ENCODE measurements at regions not wholly inside any gene's neighbourhood (a gene's known extent, or its start where the extent isn't known, plus 50 kb on each side); places are given as distances from the start of the nearest gene placed in this dataset.

DNA sequence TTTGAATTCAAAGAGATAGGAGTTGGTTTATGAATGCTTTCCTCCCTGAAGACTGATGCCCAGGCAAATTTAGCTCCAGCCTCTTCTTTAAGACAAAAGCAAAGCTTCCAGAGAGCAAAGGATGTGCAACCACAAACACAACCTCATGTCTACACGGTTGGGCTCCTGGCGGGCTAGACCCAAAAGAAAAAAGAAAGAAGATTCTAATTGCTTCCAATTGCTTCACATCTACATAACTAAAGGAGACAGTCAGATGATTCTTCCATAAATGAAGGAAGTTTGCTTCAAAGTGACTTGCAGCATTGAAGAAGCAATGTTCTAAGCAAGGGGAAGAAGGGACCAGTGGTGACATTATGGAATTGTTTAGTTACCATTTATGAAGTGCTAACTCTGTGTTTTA lies 1603.0 kb upstream of the TENM3 start (continued):
- TF ChIP-seq, protein P1, sequence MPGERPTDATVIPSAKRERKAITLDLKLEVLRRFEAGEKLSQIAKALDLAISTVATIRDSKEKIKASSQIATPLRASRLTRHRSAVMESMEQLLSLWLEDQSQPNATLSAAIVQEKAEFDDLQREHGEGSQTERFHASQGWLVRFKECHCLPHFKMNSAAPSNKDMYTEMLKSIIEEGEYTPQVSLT (CRISPR knock-in tag; IDR thresholded peaks at IDR 0.05; ENCODE audit: borderline replicate concordance, low read depth) = no peak
- TF ChIP-seq KMT2A (CRISPR knock-in tag; IDR thresholded peaks at IDR 0.05) = no peak
- TF ChIP-seq MAFG (CRISPR knock-in tag; IDR thresholded peaks at IDR 0.05) = no peak
- TF ChIP-seq, protein P2, sequence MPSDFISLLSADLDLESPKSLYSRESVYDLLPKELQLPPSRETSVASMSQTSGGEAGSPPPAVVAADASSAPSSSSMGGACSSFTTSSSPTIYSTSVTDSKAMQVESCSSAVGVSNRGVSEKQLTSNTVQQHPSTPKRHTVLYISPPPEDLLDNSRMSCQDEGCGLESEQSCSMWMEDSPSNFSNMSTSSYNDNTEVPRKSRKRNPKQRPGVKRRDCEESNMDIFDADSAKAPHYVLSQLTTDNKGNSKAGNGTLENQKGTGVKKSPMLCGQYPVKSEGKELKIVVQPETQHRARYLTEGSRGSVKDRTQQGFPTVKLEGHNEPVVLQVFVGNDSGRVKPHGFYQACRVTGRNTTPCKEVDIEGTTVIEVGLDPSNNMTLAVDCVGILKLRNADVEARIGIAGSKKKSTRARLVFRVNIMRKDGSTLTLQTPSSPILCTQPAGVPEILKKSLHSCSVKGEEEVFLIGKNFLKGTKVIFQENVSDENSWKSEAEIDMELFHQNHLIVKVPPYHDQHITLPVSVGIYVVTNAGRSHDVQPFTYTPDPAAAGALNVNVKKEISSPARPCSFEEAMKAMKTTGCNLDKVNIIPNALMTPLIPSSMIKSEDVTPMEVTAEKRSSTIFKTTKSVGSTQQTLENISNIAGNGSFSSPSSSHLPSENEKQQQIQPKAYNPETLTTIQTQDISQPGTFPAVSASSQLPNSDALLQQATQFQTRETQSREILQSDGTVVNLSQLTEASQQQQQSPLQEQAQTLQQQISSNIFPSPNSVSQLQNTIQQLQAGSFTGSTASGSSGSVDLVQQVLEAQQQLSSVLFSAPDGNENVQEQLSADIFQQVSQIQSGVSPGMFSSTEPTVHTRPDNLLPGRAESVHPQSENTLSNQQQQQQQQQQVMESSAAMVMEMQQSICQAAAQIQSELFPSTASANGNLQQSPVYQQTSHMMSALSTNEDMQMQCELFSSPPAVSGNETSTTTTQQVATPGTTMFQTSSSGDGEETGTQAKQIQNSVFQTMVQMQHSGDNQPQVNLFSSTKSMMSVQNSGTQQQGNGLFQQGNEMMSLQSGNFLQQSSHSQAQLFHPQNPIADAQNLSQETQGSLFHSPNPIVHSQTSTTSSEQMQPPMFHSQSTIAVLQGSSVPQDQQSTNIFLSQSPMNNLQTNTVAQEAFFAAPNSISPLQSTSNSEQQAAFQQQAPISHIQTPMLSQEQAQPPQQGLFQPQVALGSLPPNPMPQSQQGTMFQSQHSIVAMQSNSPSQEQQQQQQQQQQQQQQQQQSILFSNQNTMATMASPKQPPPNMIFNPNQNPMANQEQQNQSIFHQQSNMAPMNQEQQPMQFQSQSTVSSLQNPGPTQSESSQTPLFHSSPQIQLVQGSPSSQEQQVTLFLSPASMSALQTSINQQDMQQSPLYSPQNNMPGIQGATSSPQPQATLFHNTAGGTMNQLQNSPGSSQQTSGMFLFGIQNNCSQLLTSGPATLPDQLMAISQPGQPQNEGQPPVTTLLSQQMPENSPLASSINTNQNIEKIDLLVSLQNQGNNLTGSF (CRISPR knock-in tag; IDR thresholded peaks at IDR 0.05) = no peak
- TF ChIP-seq, protein P3, sequence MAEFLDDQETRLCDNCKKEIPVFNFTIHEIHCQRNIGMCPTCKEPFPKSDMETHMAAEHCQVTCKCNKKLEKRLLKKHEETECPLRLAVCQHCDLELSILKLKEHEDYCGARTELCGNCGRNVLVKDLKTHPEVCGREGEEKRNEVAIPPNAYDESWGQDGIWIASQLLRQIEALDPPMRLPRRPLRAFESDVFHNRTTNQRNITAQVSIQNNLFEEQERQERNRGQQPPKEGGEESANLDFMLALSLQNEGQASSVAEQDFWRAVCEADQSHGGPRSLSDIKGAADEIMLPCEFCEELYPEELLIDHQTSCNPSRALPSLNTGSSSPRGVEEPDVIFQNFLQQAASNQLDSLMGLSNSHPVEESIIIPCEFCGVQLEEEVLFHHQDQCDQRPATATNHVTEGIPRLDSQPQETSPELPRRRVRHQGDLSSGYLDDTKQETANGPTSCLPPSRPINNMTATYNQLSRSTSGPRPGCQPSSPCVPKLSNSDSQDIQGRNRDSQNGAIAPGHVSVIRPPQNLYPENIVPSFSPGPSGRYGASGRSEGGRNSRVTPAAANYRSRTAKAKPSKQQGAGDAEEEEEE (CRISPR knock-in tag; IDR thresholded peaks at IDR 0.05; ENCODE audit: borderline replicate concordance) = no peak

DNA sequence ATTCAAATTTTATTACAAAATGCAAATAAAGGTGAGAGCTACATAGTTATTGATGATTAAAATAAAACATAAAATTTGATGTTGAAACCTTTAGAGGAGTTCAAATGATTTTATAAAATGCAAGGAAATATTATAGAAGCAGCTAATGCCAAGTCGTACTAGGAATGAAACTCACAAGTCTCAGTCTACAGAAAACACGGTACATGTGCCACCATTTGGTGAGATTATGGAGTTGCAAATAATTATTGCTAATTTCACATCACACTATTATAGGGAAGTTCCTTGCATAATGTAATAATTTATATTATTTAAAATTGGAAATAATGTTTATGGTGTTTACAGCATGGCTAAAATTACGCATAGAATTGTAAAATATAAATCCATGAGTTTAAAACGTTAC lies 1601.7 kb upstream of the TENM3 start:
- Histone ChIP-seq H3K27ac (ENCODE audit: extremely low read length, insufficient read depth, low read length) (no peak overlapping the region), H3K9me3 (ENCODE audit: low read length) (no peaks in the 10 kb centered on the region), H3K79me2 (ENCODE audit: insufficient read depth, low read length) (no peaks in the 10 kb centered on the region), H4K20me1 (ENCODE audit: insufficient read depth, low read length) (no peaks in the 10 kb centered on the region), H3K27me3 (ENCODE audit: control insufficient read depth in 1 of 2, insufficient read depth in 2 of 2, low read length in 2 of 2) (no peaks in the 10 kb centered on the region), H3K4me1 (ENCODE audit: insufficient read depth, low read length) (no peaks in the 10 kb centered on the region), H2AFZ (ENCODE audit: low read length) (no peak overlapping the region), H3K9ac (ENCODE audit: insufficient read depth, low read depth, low read length) (no peak overlapping the region), H3K36me3 (replicated peaks in 1 of 2; ENCODE audit: control insufficient read depth in 1 of 2, insufficient read depth in 2 of 2, low read length in 2 of 2) (no peaks in the 10 kb centered on the region), H3K4me3 (replicated peaks in 1 of 3; ENCODE audit: insufficient read depth in 1 of 3, low read depth in 2 of 3, low read length in 3 of 3) (no peak overlapping the region), H3K4me2 (ENCODE audit: low read depth, low read length) (no peak overlapping the region)
- TF ChIP-seq CTCF (CRISPR knock-in tag; IDR thresholded peaks at IDR 0.05) (0 out of 2 replicates have a peak, but pooled peaks have one; percentile 5), ZNF121 (CRISPR knock-in tag; IDR thresholded peaks at IDR 0.05) (no peak)
- DNase-seq (ENCODE audit: low spot score) = no peak
- ChIA-PET CTCF (ENCODE audit: low intra/inter-chr PET ratio, low total read pairs) (no interaction called here), POLR2A (no interaction called here)
- in situ Hi-C loops (cut with HindIII; ENCODE audit: extremely low pct_ligation_motif_present, low pct_unique_long_range_greater_than_20kb) (no loop called here), intact Hi-C loops (cut with micrococcal nuclease; ENCODE audit: unreplicated experiment) (no loop called here)
- ATAC-seq = no peak
- WGBS (ENCODE audit: low lambda C conversion rate) = 28% methylated on average over 3 of the region's 4 CpGs
- FAIRE-seq = no peak
- BruUV-seq (replicated peaks) = no TSS peak

All from HepG2 (cell line).